GM20000 (cell line): ENCODE measurements at regions not wholly inside any gene's neighbourhood (a gene's known extent, or its start where the extent isn't known, plus 50 kb on each side); places are given as distances from the start of the nearest gene placed in this dataset.
"Not testable (repeated sequence)": the region's sequence is repeated elsewhere in the genome, so short reads cannot be mapped to it uniquely, and the experiment has no call there.

ENCODE experiments used
- DNase-seq: peaks from one replicate; pipeline ENCODE4 v3.0.0; 2012; ENCODE audit warnings: low spot score
- TF ChIP-seq, protein P1 (sequence below): IDR thresholded peaks from 2 replicates; pipeline ENCODE4 v1.5.1; 2012; ENCODE audit warnings: mild to moderate bottlenecking, control low read depth; ENCODE audit errors: extremely low read depth, missing control alignments

DNA sequence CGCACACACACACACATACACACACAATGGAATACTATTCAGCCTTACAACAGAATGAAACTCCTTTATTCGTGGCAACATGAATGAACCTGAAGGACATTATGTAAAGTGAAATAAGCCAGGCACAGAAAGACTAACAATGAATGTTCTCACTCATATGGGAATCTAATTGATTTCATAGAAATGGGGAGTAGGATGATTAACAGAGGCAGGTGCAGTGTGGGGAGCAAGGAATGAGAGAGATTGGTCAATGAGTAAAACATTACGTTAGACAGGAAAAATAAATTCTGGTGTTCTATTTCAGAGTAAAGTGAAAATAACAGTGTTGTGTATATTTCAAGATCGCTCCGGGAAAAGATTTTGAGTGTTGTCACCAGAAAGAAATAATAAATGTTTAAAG is 694.5 kb downstream of the NXPH1 start:
- TF ChIP-seq, protein P1, sequence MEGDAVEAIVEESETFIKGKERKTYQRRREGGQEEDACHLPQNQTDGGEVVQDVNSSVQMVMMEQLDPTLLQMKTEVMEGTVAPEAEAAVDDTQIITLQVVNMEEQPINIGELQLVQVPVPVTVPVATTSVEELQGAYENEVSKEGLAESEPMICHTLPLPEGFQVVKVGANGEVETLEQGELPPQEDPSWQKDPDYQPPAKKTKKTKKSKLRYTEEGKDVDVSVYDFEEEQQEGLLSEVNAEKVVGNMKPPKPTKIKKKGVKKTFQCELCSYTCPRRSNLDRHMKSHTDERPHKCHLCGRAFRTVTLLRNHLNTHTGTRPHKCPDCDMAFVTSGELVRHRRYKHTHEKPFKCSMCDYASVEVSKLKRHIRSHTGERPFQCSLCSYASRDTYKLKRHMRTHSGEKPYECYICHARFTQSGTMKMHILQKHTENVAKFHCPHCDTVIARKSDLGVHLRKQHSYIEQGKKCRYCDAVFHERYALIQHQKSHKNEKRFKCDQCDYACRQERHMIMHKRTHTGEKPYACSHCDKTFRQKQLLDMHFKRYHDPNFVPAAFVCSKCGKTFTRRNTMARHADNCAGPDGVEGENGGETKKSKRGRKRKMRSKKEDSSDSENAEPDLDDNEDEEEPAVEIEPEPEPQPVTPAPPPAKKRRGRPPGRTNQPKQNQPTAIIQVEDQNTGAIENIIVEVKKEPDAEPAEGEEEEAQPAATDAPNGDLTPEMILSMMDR, result no peak
- no peak for DNase-seq

DNA sequence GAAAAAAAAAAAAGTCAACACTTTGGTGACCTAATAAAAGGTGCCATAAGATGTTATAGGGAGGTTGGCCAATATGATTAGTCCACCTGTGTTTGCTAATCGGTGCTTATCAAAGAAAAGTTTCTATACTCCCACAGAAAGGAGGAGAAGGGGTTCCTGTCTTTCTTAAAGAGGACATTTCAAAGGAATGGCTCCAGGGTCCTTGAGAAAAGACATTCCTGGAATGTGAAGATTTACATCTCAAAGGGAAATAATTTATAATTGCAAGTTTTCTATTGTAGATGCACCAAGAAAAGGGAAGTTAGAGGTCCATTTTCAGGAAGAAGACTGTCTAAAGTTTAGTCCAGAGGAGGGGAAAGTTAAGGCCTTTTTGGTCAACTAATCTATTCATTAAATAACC is 715.3 kb downstream of the NXPH1 start:
- TF ChIP-seq, protein P1, result no peak
- no peak for DNase-seq

DNA sequence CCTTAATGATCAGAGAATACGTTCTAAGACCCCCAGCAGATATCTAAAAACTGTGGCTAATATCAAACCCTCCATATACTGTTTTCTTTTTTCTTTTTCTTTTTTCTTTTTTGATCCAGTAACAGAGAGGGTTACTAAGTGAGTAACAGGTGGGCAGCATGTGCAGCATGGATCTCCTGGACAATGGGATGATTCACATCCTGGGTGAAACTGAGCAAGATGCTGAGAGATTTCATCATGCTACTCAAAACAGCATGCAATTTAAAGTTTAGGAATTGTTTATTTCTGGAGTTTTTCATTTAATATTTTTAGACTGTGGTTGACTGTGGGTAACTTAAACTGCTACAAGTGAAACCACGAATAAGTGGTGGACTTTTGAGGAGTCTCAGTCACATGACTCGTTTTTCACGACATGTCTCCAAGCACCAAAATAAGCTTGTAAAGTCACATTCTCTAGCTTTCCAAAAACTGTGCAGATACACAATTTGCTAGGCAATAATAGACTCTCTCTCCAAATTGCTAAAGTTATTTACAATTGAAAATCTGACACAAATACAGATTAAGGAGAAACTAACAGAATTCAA is 716.2 kb downstream of the NXPH1 start:
- TF ChIP-seq, protein P1, result no peak
- DNase-seq, result no peak

DNA sequence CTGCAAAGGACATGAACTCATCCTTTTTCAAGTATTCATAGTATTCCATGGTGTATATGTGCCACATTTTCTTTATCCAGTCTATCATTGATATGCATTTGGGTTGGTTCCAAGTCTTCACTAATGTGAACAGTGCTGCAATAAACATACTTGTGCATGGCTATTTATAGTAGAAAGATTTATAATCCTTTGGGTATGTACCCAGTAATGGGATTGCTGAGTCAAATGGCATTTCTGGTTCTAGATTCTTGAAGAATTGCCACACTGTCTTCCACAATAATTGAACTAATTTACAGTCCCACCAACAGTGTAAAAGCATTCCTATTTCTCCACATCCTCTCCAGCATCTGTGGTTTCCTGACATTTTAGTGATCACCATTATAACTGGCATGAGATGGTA is 730.3 kb downstream of the NXPH1 start:
- DNase-seq, result not testable (repeated sequence)

DNA sequence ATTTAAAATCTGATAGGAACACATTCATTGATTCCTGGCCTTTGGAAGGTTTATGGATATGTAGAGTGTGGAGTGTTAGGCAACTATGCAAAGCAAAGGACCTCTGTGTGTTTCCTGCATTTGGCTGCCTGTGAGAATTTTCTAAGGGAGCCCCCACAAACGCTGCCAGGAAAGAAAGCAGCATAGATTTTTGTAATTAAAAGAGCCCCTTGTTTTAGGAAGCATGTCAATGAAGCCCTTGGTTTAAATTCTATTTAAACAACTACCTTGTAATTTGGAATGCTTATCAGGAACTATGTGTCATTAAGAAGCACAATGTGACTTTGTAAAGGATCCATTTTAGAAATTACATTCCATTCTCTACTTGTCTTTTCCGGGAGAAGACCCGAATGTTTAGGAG is 742.5 kb downstream of the NXPH1 start:
- DNase-seq, result no peak
- TF ChIP-seq, protein P1, result no peak

DNA sequence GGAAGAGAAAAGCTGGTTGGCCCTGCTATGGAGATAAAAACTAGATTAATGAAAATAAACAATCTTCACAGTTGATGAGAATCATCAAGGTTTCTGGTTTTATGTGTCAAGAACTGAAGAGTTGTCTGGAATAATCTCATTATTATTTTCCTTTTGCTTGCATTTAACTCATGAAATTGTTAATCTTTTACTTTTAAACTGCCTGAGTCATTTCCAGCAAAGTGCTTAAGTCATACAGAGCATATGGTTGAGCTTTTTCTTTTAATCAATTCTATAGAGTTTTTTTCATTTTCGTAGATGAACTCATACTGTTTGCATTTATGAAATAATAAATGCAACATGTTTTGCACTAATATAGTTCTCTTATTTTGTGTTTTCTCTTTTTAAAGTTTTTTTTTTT is 747.9 kb downstream of the NXPH1 start:
- TF ChIP-seq, protein P1, result no peak
- no peak for DNase-seq

DNA sequence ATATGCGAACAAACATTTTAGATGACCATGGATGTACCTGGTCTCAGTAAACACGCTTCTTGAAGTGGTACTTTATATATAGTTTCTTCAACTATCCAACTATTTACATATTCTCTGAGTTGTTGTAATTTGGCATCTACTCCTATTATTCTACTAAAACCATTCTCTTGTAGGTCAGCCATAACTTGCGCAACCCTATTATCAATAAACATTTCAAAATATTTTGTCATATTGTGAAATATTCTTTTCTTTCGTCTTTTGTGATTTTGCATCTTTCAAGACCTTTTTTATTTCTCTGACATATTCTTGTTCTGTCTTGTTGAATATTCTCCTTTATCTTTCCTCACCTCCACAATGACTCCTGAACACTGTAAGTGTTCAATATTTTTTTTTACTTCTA is 753.3 kb downstream of the NXPH1 start:
- no peak for DNase-seq
- TF ChIP-seq, protein P1, result no peak

DNA sequence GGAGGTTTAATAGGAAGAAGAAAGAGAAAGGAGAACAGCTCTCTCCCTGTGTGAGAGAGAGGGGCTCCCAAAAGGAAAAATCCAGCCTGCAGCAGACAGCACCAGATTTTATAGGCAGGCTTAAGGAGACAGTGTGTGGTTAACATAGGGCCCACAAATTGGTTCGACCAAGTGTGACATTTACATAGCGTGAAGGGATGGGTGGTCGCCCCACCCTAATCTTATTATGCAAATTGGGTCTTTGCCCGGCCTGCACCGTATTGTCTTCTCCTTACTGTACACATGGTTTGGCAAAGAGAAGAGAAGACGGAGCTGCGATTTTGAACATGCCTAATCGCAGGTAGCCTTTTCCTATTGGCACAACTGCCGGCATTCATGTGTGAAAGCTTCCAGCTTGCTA is 756.3 kb downstream of the NXPH1 start:
- TF ChIP-seq, protein P1, result no peak
- no peak for DNase-seq
